H9 (cell line): ENCODE measurements at regions not wholly inside any gene's neighbourhood (a gene's known extent, or its start where the extent isn't known, plus 50 kb on each side); places are given as distances from the start of the nearest gene placed in this dataset.

Source experiments
- DNase-seq: peaks from one replicate; pipeline ENCODE4 v3.0.0-alpha.2; 2017
- H2AFZ ChIP-seq: one replicate; pipeline ENCODE4 v1.6.1; 2013; ENCODE audit warnings: mild to moderate bottlenecking, low read length, control low read depth, moderate library complexity
- H2AK5ac ChIP-seq: 2 replicates; pipeline ENCODE4 v1.6.1; 2013; ENCODE audit warnings: low read length, control low read depth, mixed read lengths; ENCODE audit not compliant: insufficient read length
- H2BK120ac ChIP-seq: one replicate; pipeline ENCODE4 v1.6.1; 2013; ENCODE audit warnings: low read depth, mild to moderate bottlenecking, low read length, control low read depth, inconsistent platforms; ENCODE audit not compliant: poor library complexity, severe bottlenecking
- H2BK12ac ChIP-seq: 2 replicates; pipeline ENCODE4 v1.6.1; 2013; ENCODE audit warnings: low read length, control low read depth, mixed read lengths, low read depth; ENCODE audit not compliant: insufficient read length
- H2BK15ac ChIP-seq: 2 replicates; pipeline ENCODE4 v1.6.1; 2013; ENCODE audit warnings: low read depth, low read length, control low read depth
- H2BK20ac ChIP-seq: one replicate; pipeline ENCODE4 v1.6.1; 2013; ENCODE audit warnings: low read depth, mild to moderate bottlenecking, low read length, control low read depth, inconsistent platforms; ENCODE audit not compliant: poor library complexity, severe bottlenecking
- H2BK5ac ChIP-seq: 2 replicates; pipeline ENCODE4 v1.6.1; 2013; ENCODE audit warnings: low read length, control low read depth, mixed read lengths; ENCODE audit not compliant: insufficient read length
- H3K14ac ChIP-seq: 2 replicates; pipeline ENCODE4 v1.6.1; 2013; ENCODE audit warnings: low read length, control low read depth; ENCODE audit not compliant: insufficient read depth
- H3K18ac ChIP-seq: 2 replicates; pipeline ENCODE4 v1.6.1; 2013; ENCODE audit warnings: low read depth, mild to moderate bottlenecking, mixed read lengths, low read length, control low read depth; ENCODE audit not compliant: insufficient read length
- H3K23ac ChIP-seq: 2 replicates; pipeline ENCODE4 v1.6.1; 2013; ENCODE audit warnings: low read length, control low read depth, mixed read lengths, low read depth; ENCODE audit not compliant: insufficient read length
- H3K23me2 ChIP-seq: 2 replicates; pipeline ENCODE4 v1.6.1; 2013; ENCODE audit warnings: low read depth, mild to moderate bottlenecking, mixed read lengths, low read length, control low read depth; ENCODE audit not compliant: insufficient read length, poor library complexity, severe bottlenecking
- H3K27ac ChIP-seq: 2 replicates; pipeline ENCODE4 v1.5.1; 2013; ENCODE audit warnings: low read length, control low read depth, mixed read lengths, low read depth; ENCODE audit not compliant: insufficient read length
- H3K27me3 ChIP-seq: 2 replicates; pipeline ENCODE4 v1.6.1; 2013; ENCODE audit warnings: low read length, control low read depth, inconsistent platforms; ENCODE audit not compliant: insufficient read depth
- H3K4ac ChIP-seq: 2 replicates; pipeline ENCODE4 v1.6.1; 2013; ENCODE audit warnings: low read depth, mild to moderate bottlenecking, control low read depth, inconsistent platforms, low read length, moderate library complexity
- H3K4me1 ChIP-seq: 2 replicates; pipeline ENCODE4 v1.6.1; 2013; ENCODE audit warnings: low read length, control low read depth, inconsistent platforms; ENCODE audit not compliant: insufficient read depth
- H3K4me2 ChIP-seq: 2 replicates; pipeline ENCODE4 v1.6.1; 2013; ENCODE audit warnings: low read length, control low read depth, mixed read lengths; ENCODE audit not compliant: insufficient read length, insufficient read depth
- H3K56ac ChIP-seq: 2 replicates; pipeline ENCODE4 v1.6.1; 2013; ENCODE audit warnings: low read depth, mild to moderate bottlenecking, mixed read lengths, low read length, control low read depth; ENCODE audit not compliant: insufficient read length
- H3K79me1 ChIP-seq: 2 replicates; pipeline ENCODE4 v1.6.1; 2013; ENCODE audit warnings: low read depth, mild to moderate bottlenecking, moderate library complexity, low read length, control low read depth, inconsistent platforms; ENCODE audit not compliant: insufficient read depth, poor library complexity, severe bottlenecking
- H3K79me2 ChIP-seq: 2 replicates; pipeline ENCODE4 v1.6.1; 2013; ENCODE audit warnings: low read length, control low read depth, inconsistent platforms; ENCODE audit not compliant: insufficient read depth
- H3K9ac ChIP-seq: 2 replicates; pipeline ENCODE4 v1.6.1; 2013; ENCODE audit warnings: low read length, control low read depth, mixed read lengths; ENCODE audit not compliant: insufficient read length; ENCODE audit errors: extremely low read depth
- H3K9me3 ChIP-seq: one replicate; pipeline ENCODE4 v1.6.1; 2013; ENCODE audit warnings: low read depth, low read length, inconsistent platforms; ENCODE audit not compliant: control insufficient read depth
- H3T11ph ChIP-seq: one replicate; pipeline ENCODE4 v1.6.1; 2013; ENCODE audit warnings: mild to moderate bottlenecking, low read length, control low read depth, inconsistent platforms
- H4K20me1 ChIP-seq: one replicate; pipeline ENCODE4 v1.6.1; 2013; ENCODE audit not compliant: control insufficient read depth, insufficient read length, insufficient read depth
- H4K5ac ChIP-seq: 2 replicates; pipeline ENCODE4 v1.6.1; 2013; ENCODE audit warnings: low read depth, mild to moderate bottlenecking, mixed read lengths, low read length, control low read depth; ENCODE audit not compliant: insufficient read length
- H4K8ac ChIP-seq: replicated peaks from 2 replicates; pipeline ENCODE4 v1.6.1; 2013; ENCODE audit warnings: low read length, control low read depth, mixed read lengths, low read depth; ENCODE audit not compliant: insufficient read length
- H4K91ac ChIP-seq: 2 replicates; pipeline ENCODE4 v1.6.1; 2013; ENCODE audit warnings: low read depth, mild to moderate bottlenecking, moderate library complexity, mixed read lengths, low read length, control low read depth; ENCODE audit not compliant: insufficient read length
- H3K27ac Mint-ChIP-seq, 3 experiments: 2 replicates in 2 of 3; 3 replicates in 1 of 3; pipeline ENCODE4 v1.8.0; 2020 to 2021; ENCODE audit warnings: mixed read lengths in 3 of 3, mild to moderate bottlenecking in 1 of 3, moderate library complexity in 1 of 3
- H3K27me3 Mint-ChIP-seq: 2 replicates; pipeline ENCODE4 v1.8.0; 2021; ENCODE audit warnings: low read depth, mild to moderate bottlenecking, moderate library complexity, mixed read lengths
- H3K36me3 Mint-ChIP-seq, 3 experiments: 2 replicates in 2 of 3; 3 replicates in 1 of 3; pipeline ENCODE4 v1.8.0; 2020 to 2021; ENCODE audit warnings: low read depth in 3 of 3, mixed read lengths in 3 of 3; ENCODE audit not compliant: insufficient read depth in 1 of 3
- H3K4me1 Mint-ChIP-seq, 2 experiments: 2 replicates each; pipeline ENCODE4 v1.8.0; 2020; ENCODE audit warnings: mixed read lengths in 2 of 2
- H3K4me3 Mint-ChIP-seq, 2 experiments: 2 replicates in 1 of 2; 3 replicates in 1 of 2; pipeline ENCODE4 v1.8.0; 2020 to 2021; ENCODE audit warnings: mild to moderate bottlenecking in 2 of 2, mixed read lengths in 2 of 2, moderate library complexity in 1 of 2
- H3K9me3 Mint-ChIP-seq, 2 experiments: 2 replicates in 1 of 2; 3 replicates in 1 of 2; pipeline ENCODE4 v1.8.0; 2020; ENCODE audit warnings: mild to moderate bottlenecking in 2 of 2, mixed read lengths in 2 of 2, moderate library complexity in 1 of 2
- CTCF ChIP-seq: fragments of 200-600 bp; sonication (generic); conservative IDR thresholded peaks from 3 replicates; pipeline ENCODE4 v1.8.0; 2021; ENCODE audit warnings: antibody characterized with exemption, mild to moderate bottlenecking
- WGBS: extraction: QIAGEN DNeasy Blood & Tissue Kit; methylation state at CpG from one replicate; pipeline ENCODE4 v1.1.7; 2013; ENCODE audit warnings: missing lambda C conversion rate, low lambda C conversion rate, mixed read lengths; ENCODE audit not compliant: insufficient read length; ENCODE audit errors: extremely low coverage; 5-methylcytosine and 5-hydroxymethylcytosine counted together

- no CpG with 5 or more reads among the region's 1 CpG for WGBS
- H3K4me1 Mint-ChIP-seq: peaks cover 16 to 20% of the 10 kb centered on the region in 2 experiments
- Histone ChIP-seq H4K20me1 (no peaks in the 10 kb centered on the region), H3K27me3 (no peaks in the 10 kb centered on the region), H4K5ac (no peak overlapping the region), H3K27ac (no peak overlapping the region), H2BK12ac (no peak overlapping the region), H4K8ac (no peak overlapping the region), H2BK20ac (no peak overlapping the region), H3K23me2 (no peaks in the 10 kb centered on the region), H2BK5ac (no peak overlapping the region), H3K4me1 (peaks cover 2% of the 10 kb centered on the region; the same call in 1 of the 2 replicates), H2BK15ac (no peak overlapping the region), H3K18ac (no peak overlapping the region), H3K79me2 (no peaks in the 10 kb centered on the region), H4K91ac (no peak overlapping the region), H3K79me1 (no peaks in the 10 kb centered on the region), H3K14ac (no peak overlapping the region), H3K56ac (no peak overlapping the region), H2AFZ (no peak overlapping the region), H2BK120ac (no peak overlapping the region), H3K4me2 (no peak overlapping the region), H3K23ac (no peak overlapping the region), H3K4ac (no peak overlapping the region), H3K9me3 (no peaks in the 10 kb centered on the region), H3T11ph (no peak overlapping the region), H2AK5ac (no peak overlapping the region), H3K9ac (no peak overlapping the region)
- H3K27me3 Mint-ChIP-seq: no peaks in the 10 kb centered on the region
- TF ChIP-seq CTCF: no peak
- no peak overlapping the region for H3K27ac Mint-ChIP-seq
- no peak for DNase-seq
- H3K9me3 Mint-ChIP-seq: no peaks in the 10 kb centered on the region
- H3K36me3 Mint-ChIP-seq: no peaks in the 10 kb centered on the region
- no peak overlapping the region for H3K4me3 Mint-ChIP-seq
Measured at GRCh38 chr1:62952596-62952995, 168.7 kb downstream of the ATG4C start.
